Trophoblast cell (in vitro differentiated cells and primary cell): ENCODE measurements at regions not wholly inside any gene's neighbourhood (a gene's known extent, or its start where the extent isn't known, plus 50 kb on each side); places are given as distances from the start of the nearest gene placed in this dataset.

Experiments
- DNase-seq, 2 donors: peaks; one replicate each; pipeline ENCODE4 v3.0.0-alpha.2; 2016
- H2AFZ ChIP-seq: 2 replicates; pipeline ENCODE4 v1.6.1; 2013; ENCODE audit warnings: low read length, moderate library complexity, mild to moderate bottlenecking; ENCODE audit not compliant: insufficient read depth, poor library complexity
- H2AK5ac ChIP-seq: 2 replicates; pipeline ENCODE4 v1.6.1; 2013; ENCODE audit warnings: mild to moderate bottlenecking, low read length
- H2BK120ac ChIP-seq: 2 replicates; pipeline ENCODE4 v1.6.1; 2013; ENCODE audit warnings: low read length, mild to moderate bottlenecking, moderate library complexity; ENCODE audit not compliant: insufficient read depth, poor library complexity
- H2BK12ac ChIP-seq: 2 replicates; pipeline ENCODE4 v1.6.1; 2013; ENCODE audit warnings: mild to moderate bottlenecking, low read length, moderate library complexity
- H2BK5ac ChIP-seq: 2 replicates; pipeline ENCODE4 v1.6.1; 2013; ENCODE audit warnings: low read length, low read depth, moderate library complexity, mild to moderate bottlenecking; ENCODE audit not compliant: poor library complexity
- H3K14ac ChIP-seq: 2 replicates; pipeline ENCODE4 v1.6.1; 2013; ENCODE audit warnings: mild to moderate bottlenecking, low read length
- H3K18ac ChIP-seq: 2 replicates; pipeline ENCODE4 v1.6.1; 2013; ENCODE audit warnings: mild to moderate bottlenecking, low read length
- H3K23ac ChIP-seq: 2 replicates; pipeline ENCODE4 v1.6.1; 2013; ENCODE audit warnings: low read length
- H3K27ac ChIP-seq: 2 replicates; pipeline ENCODE4 v1.5.1; 2013; ENCODE audit warnings: low read depth, mild to moderate bottlenecking, inconsistent platforms, low read length, moderate library complexity
- H3K27me3 ChIP-seq: 2 replicates; pipeline ENCODE4 v1.6.1; 2013; ENCODE audit warnings: inconsistent platforms, mild to moderate bottlenecking, low read length, moderate library complexity; ENCODE audit not compliant: insufficient read depth
- H3K36me3 ChIP-seq, 2 experiments: 1 replicate in 1 of 2; 2 replicates in 1 of 2; pipeline ENCODE4 v1.6.1; 2013; ENCODE audit warnings: low read length in 2 of 2, mild to moderate bottlenecking in 2 of 2, moderate library complexity in 1 of 2; ENCODE audit not compliant: insufficient read depth in 2 of 2, control insufficient read depth in 1 of 2
- H3K4ac ChIP-seq: 2 replicates; pipeline ENCODE4 v1.6.1; 2013; ENCODE audit warnings: low read depth, mild to moderate bottlenecking, low read length, moderate library complexity
- H3K4me1 ChIP-seq, 2 experiments: 1 replicate in 1 of 2; 2 replicates in 1 of 2; pipeline ENCODE4 v1.6.1; 2013; ENCODE audit warnings: low read length in 2 of 2, mild to moderate bottlenecking in 2 of 2, moderate library complexity in 1 of 2; ENCODE audit not compliant: insufficient read depth in 2 of 2, control insufficient read depth in 1 of 2
- H3K4me2 ChIP-seq: 2 replicates; pipeline ENCODE4 v1.6.1; 2013; ENCODE audit warnings: inconsistent platforms, mild to moderate bottlenecking, low read length, moderate library complexity
- H3K4me3 ChIP-seq: 2 replicates; pipeline ENCODE4 v1.5.1; 2013; ENCODE audit warnings: mild to moderate bottlenecking, low read depth, low read length, inconsistent platforms
- H3K79me1 ChIP-seq: one replicate; pipeline ENCODE4 v1.6.1; 2013; ENCODE audit warnings: low read length
- H3K79me2 ChIP-seq: 2 replicates; pipeline ENCODE4 v1.6.1; 2013; ENCODE audit warnings: low read length, mild to moderate bottlenecking; ENCODE audit not compliant: control insufficient read depth, insufficient read depth, poor library complexity
- H3K9ac ChIP-seq: 2 replicates; pipeline ENCODE4 v1.6.1; 2013; ENCODE audit warnings: mild to moderate bottlenecking, low read length
- H3K9me3 ChIP-seq: 2 replicates; pipeline ENCODE4 v1.6.1; 2013; ENCODE audit warnings: low read depth, mild to moderate bottlenecking, control low read depth, inconsistent platforms, low read length; ENCODE audit not compliant: insufficient read depth
- H4K12ac ChIP-seq: 2 replicates; pipeline ENCODE4 v1.6.1; 2013; ENCODE audit warnings: low read depth, mild to moderate bottlenecking, low read length, moderate library complexity
- H4K8ac ChIP-seq: 2 replicates; pipeline ENCODE4 v1.6.1; 2013; ENCODE audit warnings: low read depth, mild to moderate bottlenecking, low read length, moderate library complexity
- H4K91ac ChIP-seq: one replicate; pipeline ENCODE4 v1.6.1; 2013; ENCODE audit warnings: low read depth, mild to moderate bottlenecking, low read length, moderate library complexity
- WGBS: extraction: QIAGEN DNeasy Blood & Tissue Kit; methylation state at CpG from one replicate; pipeline ENCODE4 v1.1.7; 2013; ENCODE audit warnings: missing lambda C conversion rate; ENCODE audit not compliant: insufficient read length, insufficient coverage; ENCODE audit errors: extremely low coverage; 5-methylcytosine and 5-hydroxymethylcytosine counted together

DNA sequence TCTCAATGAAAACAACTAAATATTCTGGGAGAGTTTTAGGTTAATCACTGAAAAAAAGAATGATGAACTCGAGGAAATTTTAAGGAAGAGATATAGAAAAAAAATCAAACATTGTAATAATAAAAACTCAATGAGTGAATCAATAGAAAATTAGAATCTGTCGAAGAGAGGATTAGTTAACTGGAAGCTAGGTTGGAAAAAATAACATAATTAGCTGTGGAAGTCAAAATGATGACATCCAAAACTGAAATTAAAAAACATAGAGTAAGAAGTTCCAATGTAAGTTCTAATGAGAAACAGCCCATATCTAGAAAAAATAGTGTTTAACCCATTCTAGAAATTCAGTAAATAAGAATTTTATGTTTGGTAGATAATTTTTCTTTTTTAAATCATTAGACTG is 299.3 kb upstream of the RARB start:
- DNase-seq: no peak
- Histone ChIP-seq H3K27ac (no peak overlapping the region), H3K18ac (no peak overlapping the region), H3K79me2 (no peaks in the 10 kb centered on the region), H3K4ac (no peak overlapping the region), H2BK120ac (no peak overlapping the region), H3K79me1 (no peaks in the 10 kb centered on the region), H3K9ac (no peak overlapping the region), H3K4me1 (no peaks in the 10 kb centered on the region), H2BK5ac (no peak overlapping the region), H2AK5ac (no peak overlapping the region), H3K14ac (no peak overlapping the region), H2BK12ac (no peak overlapping the region), H4K12ac (no peak overlapping the region), H4K8ac (no peak overlapping the region), H3K27me3 (no peaks in the 10 kb centered on the region), H3K4me3 (no peak overlapping the region), H3K9me3 (no peaks in the 10 kb centered on the region), H2AFZ (no peak overlapping the region), H3K23ac (no peak overlapping the region), H3K36me3 (no peaks in the 10 kb centered on the region), H3K4me2 (no peak overlapping the region), H4K91ac (no peak overlapping the region)
- WGBS: no CpG with 5 or more reads among the region's 2 CpGs

DNA sequence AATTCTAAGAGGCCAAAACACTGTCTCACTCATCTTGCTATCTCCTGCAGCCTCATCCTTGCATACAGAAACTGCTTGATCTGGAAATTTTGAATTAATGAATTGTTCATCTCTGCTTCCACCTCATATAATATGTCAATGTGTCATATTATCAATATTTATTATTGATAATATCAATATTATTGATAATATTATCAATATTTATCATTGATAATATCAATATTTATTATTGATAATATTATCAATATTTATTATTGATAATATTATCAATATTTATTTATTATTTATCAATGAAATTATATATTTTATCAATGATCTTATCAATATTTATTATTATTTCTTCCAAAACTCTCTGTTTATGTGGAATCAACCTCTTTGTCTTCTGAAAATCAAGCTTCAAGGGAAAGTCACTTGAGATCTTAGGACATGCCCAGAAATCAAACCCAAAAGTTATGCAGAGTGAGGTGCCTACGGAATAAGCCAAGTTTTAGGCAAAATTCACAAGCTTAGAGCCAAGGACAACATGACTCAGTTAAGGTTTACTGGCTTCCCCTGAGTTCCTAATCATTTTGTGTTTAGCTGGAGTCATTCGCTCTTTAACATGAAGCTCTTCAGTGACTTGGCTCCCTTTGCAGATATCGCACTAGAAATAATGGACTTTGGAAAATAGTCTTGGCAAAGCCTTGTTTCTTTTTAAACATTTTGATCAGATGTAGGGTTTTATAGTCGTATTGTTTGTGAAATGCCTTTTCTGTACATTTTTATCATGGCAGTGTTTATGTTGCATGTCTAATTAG is 297.1 kb upstream of the RARB start:
- H2BK12ac ChIP-seq: no peak overlapping the region
- no peak overlapping the region for H3K4me3 ChIP-seq
- H3K36me3 ChIP-seq: no peaks in the 10 kb centered on the region
- H3K4me2 ChIP-seq: no peak overlapping the region
- H3K9ac ChIP-seq: no peak overlapping the region
- no peaks in the 10 kb centered on the region for H3K79me1 ChIP-seq
- no CpG with 5 or more reads among the region's 4 CpGs for WGBS
- H3K79me2 ChIP-seq: no peaks in the 10 kb centered on the region
- no peaks in the 10 kb centered on the region for H3K9me3 ChIP-seq
- no peak overlapping the region for H3K23ac ChIP-seq
- H3K27me3 ChIP-seq: no peaks in the 10 kb centered on the region
- H4K8ac ChIP-seq: no peak overlapping the region
- no peak overlapping the region for H3K18ac ChIP-seq
- H3K4me1 ChIP-seq: no peaks in the 10 kb centered on the region
- H2BK5ac ChIP-seq: no peak overlapping the region
- H4K91ac ChIP-seq: no peak overlapping the region
- H3K4ac ChIP-seq: no peak overlapping the region
- H4K12ac ChIP-seq: no peak overlapping the region
- no peak overlapping the region for H3K14ac ChIP-seq
- H2AFZ ChIP-seq: no peak overlapping the region
- H2AK5ac ChIP-seq: no peak overlapping the region
- H3K27ac ChIP-seq: no peak overlapping the region
- DNase-seq: no peak
- no peak overlapping the region for H2BK120ac ChIP-seq

GRCh38 chr3:25133588-25133987 is 294.5 kb upstream of the RARB start:
- Histone ChIP-seq H3K36me3 (no peaks in the 10 kb centered on the region), H3K27ac (no peak overlapping the region), H2BK12ac (no peak overlapping the region), H3K23ac (no peak overlapping the region), H2AFZ (no peak overlapping the region), H3K4me1 (peaks cover 0 to 1% of the 10 kb centered on the region in 2 experiments), H2BK5ac (no peak overlapping the region), H3K9me3 (no peaks in the 10 kb centered on the region), H3K9ac (no peak overlapping the region), H4K91ac (no peak overlapping the region), H3K18ac (no peak overlapping the region), H2BK120ac (no peak overlapping the region), H3K27me3 (no peaks in the 10 kb centered on the region), H3K79me2 (no peaks in the 10 kb centered on the region), H3K4ac (no peak overlapping the region), H4K8ac (no peak overlapping the region), H2AK5ac (no peak overlapping the region), H4K12ac (no peak overlapping the region), H3K79me1 (no peaks in the 10 kb centered on the region), H3K14ac (no peak overlapping the region), H3K4me2 (no peak overlapping the region), H3K4me3 (no peak overlapping the region)
- DNase-seq: no peak
- no CpG with 5 or more reads among the region's 3 CpGs for WGBS

DNA sequence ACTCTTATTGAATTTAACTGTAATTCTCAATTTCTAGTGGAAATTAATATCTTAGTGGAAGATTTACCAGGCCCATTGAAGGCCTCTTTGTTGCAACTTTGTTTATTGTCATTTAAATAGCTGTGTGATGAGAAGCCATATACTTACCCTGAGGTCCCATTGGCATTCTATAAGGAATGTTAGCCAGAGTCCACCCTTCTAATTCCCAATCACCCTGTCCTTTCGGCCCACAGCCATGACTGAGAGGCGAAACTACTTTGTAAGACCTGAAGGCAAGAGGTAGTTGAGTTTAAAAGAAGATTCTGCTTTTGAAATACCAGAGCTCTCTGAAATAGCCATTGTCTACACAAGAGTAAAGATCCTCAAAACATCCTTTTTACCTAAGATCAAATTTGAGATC is 290.5 kb upstream of the RARB start:
- H2AK5ac ChIP-seq: no peak overlapping the region
- H3K23ac ChIP-seq: no peak overlapping the region
- DNase-seq: no peak
- H3K14ac ChIP-seq: no peak overlapping the region
- no peak overlapping the region for H3K4me3 ChIP-seq
- peaks cover 6% of the 10 kb centered on the region for H3K79me1 ChIP-seq
- no peak overlapping the region for H2BK12ac ChIP-seq
- H4K91ac ChIP-seq: no peak overlapping the region
- no peaks in the 10 kb centered on the region for H3K27me3 ChIP-seq
- H2AFZ ChIP-seq: no peak overlapping the region
- H3K27ac ChIP-seq: no peak overlapping the region
- no peak overlapping the region for H3K18ac ChIP-seq
- H4K8ac ChIP-seq: no peak overlapping the region
- no peaks in the 10 kb centered on the region for H3K79me2 ChIP-seq
- H3K4me1 ChIP-seq: peaks cover 0 to 2% of the 10 kb centered on the region in 2 experiments
- H3K9me3 ChIP-seq: no peaks in the 10 kb centered on the region
- no peaks in the 10 kb centered on the region for H3K36me3 ChIP-seq
- no peak overlapping the region for H3K9ac ChIP-seq
- no peak overlapping the region for H3K4ac ChIP-seq
- no peak overlapping the region for H4K12ac ChIP-seq
- no peak overlapping the region for H3K4me2 ChIP-seq
- H2BK5ac ChIP-seq: no peak overlapping the region
- H2BK120ac ChIP-seq: no peak overlapping the region
- WGBS: no CpG with 5 or more reads among the region's 2 CpGs
